Thyroid gland (tissue), 4 donors: ENCODE measurements at regions not wholly inside any gene's neighbourhood (a gene's known extent, or its start where the extent isn't known, plus 50 kb on each side); places are given as distances from the start of the nearest gene placed in this dataset.

Experiments
- CTCF ChIP-seq, 6 experiments: fragments of 200-600 bp in 3 of 6; fragments of 450-650 bp in 3 of 6; sonication (generic) in 3 of 6; IDR thresholded peaks; one replicate each; pipeline ENCODE4 v1.5.1; 2016 to 2019; ENCODE audit warnings: antibody characterized with exemption in 6 of 6, mild to moderate bottlenecking in 2 of 6, inconsistent platforms in 1 of 6, moderate library complexity in 1 of 6
- POLR2A ChIP-seq, 2 donors: fragments of 450-650 bp; IDR thresholded peaks; one replicate each; pipeline ENCODE4 v1.6.1; 2017; ENCODE audit warnings: antibody characterized with exemption in 2 of 2, mild to moderate bottlenecking in 2 of 2, moderate library complexity in 1 of 2

GRCh38 chr10:28370107-28370835 lies 67.4 kb upstream of the MPP7 start:
- no peak for TF ChIP-seq CTCF (IDR thresholded peaks at IDR 0.05)
- TF ChIP-seq POLR2A (IDR thresholded peaks at IDR 0.05) = no peak
